Progenitor cell of endocrine pancreas (in vitro differentiated cells): ENCODE measurements at regions not wholly inside any gene's neighbourhood (a gene's known extent, or its start where the extent isn't known, plus 50 kb on each side); places are given as distances from the start of the nearest gene placed in this dataset.

ENCODE experiments used
- DNase-seq: peaks from one replicate; pipeline ENCODE4 v3.0.0; 2021; ENCODE audit warnings: low spot score; ENCODE audit not compliant: unreplicated experiment
- H3K27ac Mint-ChIP-seq: 2 replicates; pipeline ENCODE4 v1.8.0; 2021; ENCODE audit warnings: mild to moderate bottlenecking, moderate library complexity, mixed read lengths
- H3K27me3 Mint-ChIP-seq: 2 replicates; pipeline ENCODE4 v1.8.0; 2021; ENCODE audit warnings: mixed read lengths
- H3K36me3 Mint-ChIP-seq: 2 replicates; pipeline ENCODE4 v1.8.0; 2022; ENCODE audit warnings: mixed read lengths; ENCODE audit not compliant: insufficient read depth
- H3K4me1 Mint-ChIP-seq: 2 replicates; pipeline ENCODE4 v1.8.0; 2021; ENCODE audit warnings: low read depth, mixed read lengths
- H3K4me3 Mint-ChIP-seq: 2 replicates; pipeline ENCODE4 v1.8.0; 2021; ENCODE audit warnings: low read depth, mild to moderate bottlenecking, moderate library complexity, mixed read lengths
- H3K9me3 Mint-ChIP-seq: 2 replicates; pipeline ENCODE4 v1.8.0; 2021; ENCODE audit warnings: low read depth, mixed read lengths
- CTCF ChIP-seq: fragments of 200-600 bp; sonication (generic); IDR thresholded peaks from one replicate; pipeline ENCODE4 v1.5.0; 2021; ENCODE audit warnings: antibody characterized with exemption, mild to moderate bottlenecking; ENCODE audit not compliant: unreplicated experiment

- no peak for DNase-seq
- no peak overlapping the region for H3K27ac Mint-ChIP-seq
- H3K4me3 Mint-ChIP-seq, result no peak overlapping the region
- peaks cover 4% of the 10 kb centered on the region for H3K9me3 Mint-ChIP-seq
- no peak for TF ChIP-seq CTCF
- no peaks in the 10 kb centered on the region for H3K27me3 Mint-ChIP-seq
- no peaks in the 10 kb centered on the region for H3K4me1 Mint-ChIP-seq
- no peaks in the 10 kb centered on the region for H3K36me3 Mint-ChIP-seq
Measured at GRCh38 chr5:20286512-20286911, 298.5 kb upstream of the CDH18 start.

DNA sequence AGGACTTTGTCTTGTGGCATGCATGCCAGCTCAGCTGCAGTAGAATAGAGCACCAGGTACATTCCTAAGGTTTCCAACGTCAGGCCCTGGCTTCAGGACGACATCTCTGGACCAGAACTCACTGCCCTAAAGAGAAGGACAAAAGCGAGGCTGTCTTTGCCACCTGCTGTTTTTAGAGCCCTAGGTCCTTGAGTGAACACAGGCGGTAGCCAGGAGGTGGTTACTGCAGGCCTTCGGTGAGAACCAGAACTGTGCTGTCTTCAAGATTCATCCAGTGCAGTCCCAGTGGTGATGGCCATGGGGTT is 288.9 kb upstream of the CDH18 start:
- Mint-ChIP-seq H3K9me3 (peaks cover 11% of the 10 kb centered on the region), H3K27me3 (no peaks in the 10 kb centered on the region), H3K36me3 (peaks cover 4% of the 10 kb centered on the region), H3K4me1 (peaks cover 9% of the 10 kb centered on the region), H3K27ac (no peak overlapping the region), H3K4me3 (no peak overlapping the region)
- DNase-seq, result no peak
- no peak for TF ChIP-seq CTCF

DNA sequence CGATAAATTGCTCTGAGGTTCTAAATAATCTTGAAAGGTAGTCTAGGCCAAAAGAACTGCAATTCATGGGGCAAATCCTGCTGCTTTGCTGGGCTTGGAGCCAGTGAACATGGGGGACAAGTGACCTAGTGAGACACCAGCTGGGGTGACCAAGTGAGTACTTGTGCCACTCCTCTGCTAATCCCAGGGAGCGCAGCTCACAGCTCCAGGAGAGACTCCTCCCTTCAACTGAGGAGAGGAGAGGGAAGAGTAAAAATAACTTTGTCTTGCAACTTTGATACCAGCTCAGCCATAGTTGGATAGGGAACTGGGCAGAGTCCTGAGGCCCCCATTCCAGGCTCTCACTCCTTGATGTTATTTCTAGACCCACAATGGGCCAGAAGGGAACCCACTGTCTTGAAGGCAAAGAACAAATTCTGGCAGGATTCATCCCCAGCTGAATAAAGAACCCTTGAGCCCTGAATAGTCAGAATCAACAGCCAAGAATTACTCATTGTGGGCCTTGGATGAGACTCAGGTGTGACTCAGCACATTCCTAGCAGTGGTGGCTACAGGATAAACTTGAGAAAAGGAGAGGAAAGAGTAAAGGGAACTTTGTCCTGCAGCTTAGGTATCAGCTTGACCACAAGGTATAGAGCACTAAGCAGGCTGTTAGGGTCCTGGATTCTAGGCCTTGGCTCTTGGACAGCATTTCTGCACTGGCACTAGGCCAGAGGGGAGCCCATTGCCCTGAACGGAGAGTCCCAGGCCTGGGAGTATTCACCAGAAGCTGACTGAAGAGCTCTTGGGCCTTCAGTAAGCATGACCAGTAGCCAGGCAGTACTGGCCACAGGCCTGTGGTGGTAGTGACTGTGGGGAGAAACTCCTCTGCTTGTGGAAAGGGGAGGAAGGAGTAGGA is 288.3 kb upstream of the CDH18 start:
- Mint-ChIP-seq H3K4me1 (peaks cover 13% of the 10 kb centered on the region), H3K4me3 (no peak overlapping the region), H3K9me3 (peaks cover 11% of the 10 kb centered on the region), H3K27ac (no peak overlapping the region), H3K27me3 (no peaks in the 10 kb centered on the region), H3K36me3 (peaks cover 4% of the 10 kb centered on the region)
- TF ChIP-seq CTCF, result no peak
- no peak for DNase-seq

DNA sequence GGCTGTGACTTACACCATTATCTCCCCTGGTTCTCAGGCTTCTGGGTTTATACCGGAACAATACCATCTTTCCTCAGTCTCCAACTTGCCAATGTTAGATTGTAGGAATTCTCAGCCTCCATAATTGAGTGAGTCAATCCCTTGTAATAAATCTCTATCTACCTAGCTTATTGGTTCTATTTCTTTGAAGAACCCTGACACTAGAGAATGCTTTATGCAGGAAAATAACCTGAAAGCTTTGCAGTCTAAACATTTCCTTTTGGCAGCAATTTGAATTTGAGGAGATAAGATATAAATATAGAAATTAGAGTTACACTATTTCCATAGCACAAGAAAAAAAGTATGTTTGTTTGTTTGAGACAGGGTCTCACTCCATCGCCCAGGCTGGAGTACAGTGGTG is 278.1 kb upstream of the CDH18 start:
- H3K36me3 Mint-ChIP-seq, result no peaks in the 10 kb centered on the region

GRCh38 chr5:20262896-20263295 is 274.9 kb upstream of the CDH18 start:
- peaks cover 5% of the 10 kb centered on the region for H3K4me1 Mint-ChIP-seq
- H3K27me3 Mint-ChIP-seq, result no peaks in the 10 kb centered on the region
- H3K4me3 Mint-ChIP-seq, result no peak overlapping the region
- no peak for DNase-seq
- no peaks in the 10 kb centered on the region for H3K36me3 Mint-ChIP-seq
- no peak overlapping the region for H3K27ac Mint-ChIP-seq
- peaks cover 10% of the 10 kb centered on the region for H3K9me3 Mint-ChIP-seq
- TF ChIP-seq CTCF, result no peak

More for the DNA sequence above, 278.1 kb upstream of the CDH18 start:
- Mint-ChIP-seq H3K4me1 (peaks cover 5% of the 10 kb centered on the region), H3K27me3 (no peaks in the 10 kb centered on the region), H3K27ac (no peak overlapping the region), H3K4me3 (no peak overlapping the region), H3K9me3 (peaks cover 20% of the 10 kb centered on the region)
- no peak for TF ChIP-seq CTCF
- DNase-seq, result no peak
